Stimulated activated CD8-positive, alpha-beta memory T cell treated with anti-CD3 and anti-CD28 coated beads, Interleukin-7, amount 100 ng/mL, for 4 hours (primary cell): ENCODE measurements at regions not wholly inside any gene's neighbourhood (a gene's known extent, or its start where the extent isn't known, plus 50 kb on each side); places are given as distances from the start of the nearest gene placed in this dataset.
"Not testable (repeated sequence)": the region's sequence is repeated elsewhere in the genome, so short reads cannot be mapped to it uniquely, and the experiment has no call there.

Experiments used
- DNase-seq, 2 donors: peaks; one replicate each; pipeline ENCODE4 v3.0.0-alpha.2; 2020; ENCODE audit warnings: low read depth in 2 of 2

DNA sequence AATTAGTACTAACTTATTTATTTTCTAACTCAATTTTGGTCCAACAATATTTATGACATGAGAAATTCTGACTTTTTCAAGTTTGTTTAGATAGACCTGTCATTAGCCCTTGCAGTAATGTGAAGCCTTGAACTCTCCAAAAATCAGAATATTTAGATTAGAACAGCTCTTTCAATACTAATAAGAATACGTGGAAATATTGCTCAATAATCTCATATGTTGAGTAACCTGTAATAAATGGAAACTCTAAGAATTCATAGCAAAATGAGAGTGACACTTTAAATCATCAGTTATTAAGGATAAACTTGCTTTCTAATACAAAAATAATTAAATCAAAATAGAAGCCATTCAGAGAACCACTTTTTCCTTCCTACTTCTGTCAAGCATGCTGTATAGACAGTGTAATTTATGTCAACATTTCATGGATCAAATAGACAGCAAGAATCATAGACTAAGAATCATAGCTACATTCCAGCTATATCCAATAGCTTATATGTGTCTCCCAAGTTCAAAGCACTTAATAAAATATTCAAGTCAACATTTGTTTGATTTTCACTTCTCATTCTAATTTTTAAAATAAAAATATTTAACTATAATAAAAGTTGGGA is 710.3 kb upstream of the SOX11 start:
- DNase-seq, result no peak

- DNase-seq, result not testable (repeated sequence)
Measured at GRCh38 chr2:4988444-4988843, 703.7 kb upstream of the SOX11 start.

DNA sequence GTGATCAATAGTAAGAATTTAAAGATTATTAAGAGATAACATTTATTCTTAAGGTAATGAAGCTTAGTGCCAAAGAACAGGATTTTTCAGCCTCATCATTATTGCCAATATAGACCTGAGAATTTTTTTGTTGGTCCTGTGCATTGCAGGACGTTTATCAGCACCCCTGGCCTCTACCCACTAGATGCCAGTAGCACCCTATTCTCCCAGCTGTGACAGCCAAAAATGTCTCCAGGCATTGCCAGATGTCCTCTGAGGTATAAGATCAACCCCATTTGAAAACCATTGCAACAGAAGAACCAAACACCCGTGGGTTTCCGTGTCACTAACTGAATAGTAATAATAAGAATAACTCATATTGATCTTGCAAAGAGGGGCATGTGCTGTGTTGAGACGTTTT is 700.0 kb upstream of the SOX11 start:
- no peak for DNase-seq

GRCh38 chr2:4995466-4995865 is 696.7 kb upstream of the SOX11 start:
- no peak for DNase-seq

DNA sequence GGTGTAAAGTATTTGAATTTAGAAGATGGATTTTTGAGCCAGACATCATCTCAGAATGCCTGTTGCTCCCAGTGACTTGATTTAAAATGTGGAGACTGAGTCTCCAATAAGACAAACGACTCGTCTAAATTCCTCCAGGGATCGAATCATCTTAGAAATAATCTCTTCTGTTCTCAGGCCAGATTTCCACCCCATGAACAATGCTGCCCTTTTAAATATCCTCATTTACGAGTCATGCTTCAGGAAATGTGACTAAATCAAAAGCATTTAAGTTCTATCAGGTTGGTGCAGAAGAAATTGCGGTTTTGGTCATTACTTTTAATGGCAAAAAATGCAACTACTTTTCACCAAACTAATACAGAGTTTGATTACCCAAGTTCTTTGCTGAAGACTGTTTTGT is 684.6 kb upstream of the SOX11 start:
- no peak for DNase-seq

- DNase-seq, result no peak
Measured at GRCh38 chr2:5019324-5019723, 672.9 kb upstream of the SOX11 start.

GRCh38 chr2:5020116-5020875 is 671.9 kb upstream of the SOX11 start:
- DNase-seq, result no peak

GRCh38 chr2:5021136-5021535 is 671.0 kb upstream of the SOX11 start:
- DNase-seq, result no peak

DNA sequence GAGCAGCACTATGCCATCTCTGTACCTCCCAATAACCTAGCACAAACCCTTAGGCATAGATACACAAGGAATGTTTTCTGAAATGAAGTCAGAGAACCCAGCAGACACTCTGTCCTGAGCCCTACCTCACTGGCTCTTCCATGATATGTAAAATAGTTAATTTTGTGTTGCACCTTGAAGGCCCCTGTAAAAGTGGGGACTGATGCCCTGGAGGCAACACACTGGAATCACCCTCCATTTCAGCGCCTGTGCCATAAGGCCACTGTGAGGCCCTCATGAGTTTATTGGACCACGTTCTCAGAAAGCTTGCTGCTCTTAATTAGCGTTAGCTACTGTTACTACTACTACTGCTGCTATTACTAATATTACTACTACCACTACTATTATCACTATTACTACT is 670.1 kb upstream of the SOX11 start:
- no peak for DNase-seq

GRCh38 chr2:5022708-5023635 is 669.2 kb upstream of the SOX11 start:
- not testable (repeated sequence) for DNase-seq

DNA sequence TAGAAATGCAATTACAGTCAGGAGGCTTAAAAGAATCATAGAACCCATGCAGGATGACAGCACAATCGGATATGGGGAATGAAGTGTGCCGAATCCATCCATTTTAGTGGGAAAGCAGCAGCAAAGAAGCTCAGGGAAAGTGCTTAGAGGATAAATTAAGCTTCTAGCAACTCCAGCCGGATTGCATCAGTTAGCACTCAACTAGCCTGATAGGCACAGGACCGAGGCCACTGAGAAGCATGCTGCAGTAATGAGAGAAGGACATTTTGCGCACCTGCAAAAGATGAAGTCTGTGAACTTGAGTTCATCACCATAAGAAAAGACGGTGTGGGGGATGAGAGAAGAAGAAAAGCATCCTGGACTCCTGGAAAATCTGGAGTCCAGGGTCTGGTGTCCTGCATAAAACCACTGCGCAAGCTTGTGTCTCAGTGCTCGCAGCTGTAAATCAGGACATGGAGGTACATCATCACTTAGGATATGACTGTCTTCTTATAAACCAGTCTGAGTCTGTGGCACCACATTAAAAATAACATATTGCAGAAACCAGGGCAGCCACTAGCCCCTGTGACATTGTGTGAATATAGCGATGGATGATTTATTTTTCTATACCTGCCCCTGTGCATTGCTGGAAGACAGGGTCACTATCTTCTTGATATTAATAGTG is 665.5 kb upstream of the SOX11 start:
- DNase-seq, result no peak

- no peak for DNase-seq
Measured at GRCh38 chr2:5035057-5035488, 657.1 kb upstream of the SOX11 start.

GRCh38 chr2:5036256-5036655 is 655.9 kb upstream of the SOX11 start:
- no peak for DNase-seq

DNA sequence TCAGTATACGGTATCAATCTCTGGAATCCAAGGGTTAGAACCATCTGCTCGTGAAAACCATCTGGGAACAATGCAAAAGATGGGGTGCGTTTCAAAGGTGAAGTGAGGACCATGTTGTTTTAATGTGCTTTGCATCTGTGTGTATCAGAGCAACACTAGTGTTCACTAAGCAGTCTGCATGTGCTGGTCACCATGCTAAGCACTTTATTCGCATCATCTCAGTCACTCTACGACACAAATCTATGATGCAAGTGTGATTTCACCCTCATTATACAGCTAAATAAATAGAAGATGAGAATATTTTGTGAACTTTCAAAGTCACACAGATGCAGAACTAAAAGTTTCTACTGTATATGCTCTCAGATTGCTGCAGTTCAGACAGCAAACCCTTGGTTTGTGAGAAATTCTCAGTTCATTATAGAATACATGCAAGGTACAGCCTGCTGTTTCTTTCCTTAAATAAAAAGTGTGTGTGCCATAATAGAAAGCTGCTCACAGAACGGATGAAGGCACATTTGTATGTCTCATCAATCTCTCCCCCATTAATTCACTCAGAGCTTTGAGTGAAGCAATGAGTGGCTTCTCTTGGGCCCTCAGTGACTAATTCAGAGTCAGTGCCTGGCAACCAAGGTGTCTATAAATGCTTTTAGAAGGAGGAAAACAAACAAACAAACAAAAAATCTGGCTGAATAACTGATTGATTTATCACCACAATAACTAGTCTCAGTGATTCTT is 652.8 kb upstream of the SOX11 start:
- no peak for DNase-seq

- no peak for DNase-seq
Measured at GRCh38 chr2:5040571-5040970, 651.6 kb upstream of the SOX11 start.

DNA sequence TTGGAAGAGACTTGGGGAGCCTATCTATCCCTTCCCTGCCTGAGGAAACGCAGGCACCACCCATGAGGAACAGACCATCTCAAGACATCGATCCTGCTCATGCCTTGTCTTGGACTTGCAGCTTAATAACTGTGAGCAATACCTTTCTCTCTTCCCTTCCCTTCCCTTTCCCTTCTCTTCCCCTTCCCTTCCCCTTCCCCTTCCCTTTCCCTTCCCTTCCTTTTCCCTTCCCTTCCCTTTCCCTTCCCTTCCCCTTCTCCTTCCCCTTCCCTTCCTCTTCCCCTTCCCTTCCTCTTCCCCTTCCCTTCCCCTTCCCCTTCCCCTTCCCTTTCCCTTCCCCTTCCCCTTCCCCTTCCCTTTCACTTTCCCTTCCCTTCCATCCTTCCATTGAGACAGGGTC is 650.7 kb upstream of the SOX11 start:
- no peak for DNase-seq

DNA sequence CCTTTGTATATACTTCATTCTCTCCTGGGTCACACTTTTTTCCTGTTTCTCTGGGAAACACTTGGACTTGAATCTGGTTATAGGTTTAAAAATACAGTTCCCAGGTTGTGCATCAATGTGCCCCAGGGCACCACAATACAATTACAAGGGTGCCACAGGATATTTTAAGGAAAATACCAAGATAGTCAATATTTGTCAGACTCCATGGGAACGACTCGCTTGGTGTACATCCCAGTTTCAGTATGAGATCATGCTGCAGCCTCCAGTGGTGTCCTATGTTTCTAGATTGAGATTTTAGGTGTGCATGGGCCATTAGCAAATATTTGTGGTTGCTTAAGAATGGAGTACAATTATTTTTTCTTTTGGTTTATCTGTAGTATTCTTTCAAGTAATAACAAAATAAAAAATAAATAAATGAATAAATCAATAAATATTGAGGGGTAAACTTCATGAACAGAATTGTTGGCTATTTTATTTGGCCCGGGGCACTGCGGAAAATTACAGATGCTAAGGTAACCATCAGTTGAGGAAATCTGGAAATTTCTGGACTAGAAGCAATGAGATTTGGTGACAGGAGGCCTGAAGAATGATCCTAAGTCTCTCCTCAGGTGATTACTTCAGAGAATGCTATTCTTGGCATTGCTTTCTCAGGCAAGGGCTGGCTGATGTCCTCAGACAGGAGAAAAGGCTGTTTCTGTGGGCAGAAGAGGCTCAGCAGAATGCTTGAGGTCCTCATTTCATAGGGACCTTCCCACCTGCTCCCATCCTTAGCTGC is 649.3 kb upstream of the SOX11 start:
- no peak for DNase-seq

DNA sequence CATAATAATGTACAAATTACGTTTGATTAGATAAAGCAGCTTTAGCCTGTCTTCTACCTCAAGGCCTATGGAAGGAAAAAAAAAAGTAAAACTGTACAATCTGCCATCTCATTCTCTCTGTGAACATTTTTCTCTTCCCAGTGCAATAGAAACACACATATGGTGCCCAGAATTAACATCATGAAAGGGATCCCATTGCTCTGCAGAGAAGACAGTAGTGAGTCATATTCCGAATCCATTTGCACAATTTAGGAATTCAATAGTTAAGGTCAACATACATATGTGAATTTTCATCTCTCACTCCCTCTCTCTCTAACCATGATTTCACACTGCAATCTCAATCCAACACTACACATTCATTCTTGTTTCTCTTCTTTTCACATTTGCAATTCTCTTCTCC is 640.9 kb upstream of the SOX11 start:
- DNase-seq, result no peak

- DNase-seq, result no peak
Measured at GRCh38 chr2:5052905-5053304, 639.3 kb upstream of the SOX11 start.

DNA sequence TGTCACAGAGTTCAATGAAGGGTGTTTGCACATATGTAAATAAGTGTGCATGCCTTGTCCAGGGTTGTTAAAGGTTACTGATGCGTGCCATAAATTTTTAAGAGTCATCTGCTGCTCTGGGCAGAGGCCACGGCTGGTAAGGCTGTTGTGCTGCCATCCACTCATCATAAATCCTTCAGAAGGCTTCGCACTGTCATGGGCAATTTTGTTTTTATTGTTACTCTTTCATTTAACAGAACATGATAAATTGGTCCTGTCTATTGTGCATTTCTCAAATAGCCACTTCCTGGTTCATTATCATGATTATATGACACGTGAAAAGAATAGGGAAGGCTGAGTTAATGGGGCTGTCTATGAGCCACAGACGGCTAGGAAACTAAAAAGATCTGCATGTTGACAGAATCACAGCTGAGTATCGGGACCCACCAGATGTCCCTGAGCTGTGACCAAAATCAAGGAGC is 634.3 kb upstream of the SOX11 start:
- DNase-seq, result no peak
